22Rv1 (cell line): ENCODE measurements at regions not wholly inside any gene's neighbourhood (a gene's known extent, or its start where the extent isn't known, plus 50 kb on each side); places are given as distances from the start of the nearest gene placed in this dataset.

Experiments used
- ZFX ChIP-seq: fragments of 450-650 bp; IDR thresholded peaks from 2 replicates; pipeline ENCODE4 v1.6.1; 2017; ENCODE audit warnings: antibody characterized with exemption, borderline replicate concordance
- TF ChIP-seq, protein P1 (sequence below): fragments of 450-650 bp; IDR thresholded peaks from 2 replicates; pipeline ENCODE4 v1.5.1; 2017; ENCODE audit warnings: mild to moderate bottlenecking

DNA sequence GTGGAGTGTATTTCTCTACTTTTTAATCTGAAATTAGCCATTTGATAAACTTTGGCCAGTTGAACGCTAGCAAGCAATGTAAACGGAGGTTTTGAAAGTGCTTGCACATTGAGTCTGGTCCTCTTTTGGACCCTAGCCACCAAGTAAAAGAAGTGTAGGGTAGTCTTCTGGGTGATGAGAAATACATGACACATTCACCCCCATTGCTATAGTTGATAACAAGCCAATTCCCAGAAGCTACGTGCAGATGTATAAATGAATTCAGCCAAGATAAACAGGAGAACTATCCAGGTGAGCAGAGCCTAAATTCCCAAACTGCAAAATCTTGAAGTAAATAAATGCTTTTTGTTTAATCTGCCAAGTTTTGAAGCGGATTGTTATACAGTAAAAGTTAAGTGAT is 965.4 kb upstream of the GRIA3 start:
- TF ChIP-seq, protein P1, sequence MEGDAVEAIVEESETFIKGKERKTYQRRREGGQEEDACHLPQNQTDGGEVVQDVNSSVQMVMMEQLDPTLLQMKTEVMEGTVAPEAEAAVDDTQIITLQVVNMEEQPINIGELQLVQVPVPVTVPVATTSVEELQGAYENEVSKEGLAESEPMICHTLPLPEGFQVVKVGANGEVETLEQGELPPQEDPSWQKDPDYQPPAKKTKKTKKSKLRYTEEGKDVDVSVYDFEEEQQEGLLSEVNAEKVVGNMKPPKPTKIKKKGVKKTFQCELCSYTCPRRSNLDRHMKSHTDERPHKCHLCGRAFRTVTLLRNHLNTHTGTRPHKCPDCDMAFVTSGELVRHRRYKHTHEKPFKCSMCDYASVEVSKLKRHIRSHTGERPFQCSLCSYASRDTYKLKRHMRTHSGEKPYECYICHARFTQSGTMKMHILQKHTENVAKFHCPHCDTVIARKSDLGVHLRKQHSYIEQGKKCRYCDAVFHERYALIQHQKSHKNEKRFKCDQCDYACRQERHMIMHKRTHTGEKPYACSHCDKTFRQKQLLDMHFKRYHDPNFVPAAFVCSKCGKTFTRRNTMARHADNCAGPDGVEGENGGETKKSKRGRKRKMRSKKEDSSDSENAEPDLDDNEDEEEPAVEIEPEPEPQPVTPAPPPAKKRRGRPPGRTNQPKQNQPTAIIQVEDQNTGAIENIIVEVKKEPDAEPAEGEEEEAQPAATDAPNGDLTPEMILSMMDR, result no peak
- TF ChIP-seq ZFX, result no peak
